KMS-11 (cell line): ENCODE measurements at regions not wholly inside any gene's neighbourhood (a gene's known extent, or its start where the extent isn't known, plus 50 kb on each side); places are given as distances from the start of the nearest gene placed in this dataset.

Experiments
- H2AFZ ChIP-seq: fragments of 200-600 bp; sonication (generic); 2 replicates; pipeline ENCODE4 v1.6.1; 2016; ENCODE audit warnings: antibody characterized with exemption, mixed run types, low read depth
- H3K27ac ChIP-seq: fragments of 200-600 bp; sonication (generic); 2 replicates; pipeline ENCODE4 v1.6.1; 2016; ENCODE audit warnings: mild to moderate bottlenecking, mixed run types
- H3K27me3 ChIP-seq: fragments of 200-600 bp; sonication (generic); 2 replicates; pipeline ENCODE4 v1.6.1; 2017; ENCODE audit warnings: mild to moderate bottlenecking, low read depth, mixed run types, moderate library complexity; ENCODE audit not compliant: insufficient read depth
- H3K36me3 ChIP-seq: fragments of 200-600 bp; sonication (generic); 2 replicates; pipeline ENCODE4 v1.6.1; 2017; ENCODE audit warnings: mild to moderate bottlenecking, mixed run types; ENCODE audit not compliant: insufficient read depth
- H3K4me1 ChIP-seq: fragments of 200-600 bp; sonication (generic); 2 replicates; pipeline ENCODE4 v1.6.1; 2016; ENCODE audit warnings: mild to moderate bottlenecking, low read depth, mixed run types; ENCODE audit not compliant: poor library complexity, severe bottlenecking
- H3K4me2 ChIP-seq: fragments of 200-600 bp; sonication (generic); 2 replicates; pipeline ENCODE4 v1.7.0; 2016; ENCODE audit warnings: mild to moderate bottlenecking, mixed run types
- H3K4me3 ChIP-seq: fragments of 200-600 bp; sonication (generic); IDR thresholded peaks from 2 replicates; pipeline ENCODE4 v1.6.1; 2017; ENCODE audit warnings: low read depth, low read length, mixed read lengths; ENCODE audit not compliant: insufficient read depth
- H3K79me2 ChIP-seq: fragments of 200-600 bp; sonication (generic); 2 replicates; pipeline ENCODE4 v1.6.1; 2016; ENCODE audit warnings: low read depth, mixed run types; ENCODE audit not compliant: insufficient read depth
- H3K9ac ChIP-seq: fragments of 200-600 bp; sonication (generic); 2 replicates; pipeline ENCODE4 v1.6.1; 2016; ENCODE audit warnings: mild to moderate bottlenecking, mixed run types
- H4K20me1 ChIP-seq: fragments of 200-600 bp; sonication (generic); 2 replicates; pipeline ENCODE4 v1.6.1; 2016; ENCODE audit warnings: mild to moderate bottlenecking, mixed run types; ENCODE audit not compliant: insufficient read depth
- TF ChIP-seq, protein P1 (sequence below): fragments of 200-600 bp; sonication (generic); conservative IDR thresholded peaks from 2 replicates; pipeline ENCODE4 v1.6.1; 2017; ENCODE audit warnings: low read depth, mild to moderate bottlenecking, antibody characterized with exemption, low read length, moderate library complexity, mixed read lengths

DNA sequence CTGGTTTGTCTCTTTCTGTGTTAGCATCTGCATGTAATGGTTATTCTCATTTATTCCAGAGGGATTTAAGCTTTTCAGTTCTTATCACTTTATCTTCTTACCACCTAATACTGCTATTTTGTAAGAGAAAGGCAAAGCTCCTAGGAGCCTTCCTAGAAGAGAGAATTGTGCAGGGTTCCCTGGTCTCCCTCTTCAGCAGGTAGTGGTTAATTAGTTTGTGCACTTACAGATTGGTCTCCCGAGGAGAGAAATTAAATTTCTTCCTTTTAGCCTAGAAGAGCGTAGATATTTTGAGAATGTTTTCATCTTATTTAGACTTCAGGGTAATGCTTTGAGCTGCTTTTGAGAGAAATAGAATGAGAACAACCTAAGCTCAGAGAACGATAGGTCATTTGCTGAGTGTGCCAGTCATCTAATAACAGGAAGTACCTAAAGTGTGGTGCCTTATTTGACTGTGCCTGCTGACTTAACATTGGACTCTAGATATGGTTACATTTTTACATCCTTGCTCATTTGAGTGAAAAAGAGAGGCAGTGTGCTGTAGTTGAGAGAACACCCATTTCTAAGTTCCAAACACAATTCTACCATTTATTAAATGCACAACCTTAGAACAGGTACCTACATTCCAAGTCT is 651.4 kb downstream of the STK39 start:
- Histone ChIP-seq H2AFZ (no peak overlapping the region), H3K4me2 (no peak overlapping the region), H3K79me2 (no peaks in the 10 kb centered on the region), H3K36me3 (no peaks in the 10 kb centered on the region), H3K4me3 (no peak overlapping the region), H3K9ac (no peak overlapping the region), H4K20me1 (no peaks in the 10 kb centered on the region), H3K4me1 (no peaks in the 10 kb centered on the region), H3K27ac (no peak overlapping the region), H3K27me3 (no peaks in the 10 kb centered on the region)
- TF ChIP-seq, protein P1, sequence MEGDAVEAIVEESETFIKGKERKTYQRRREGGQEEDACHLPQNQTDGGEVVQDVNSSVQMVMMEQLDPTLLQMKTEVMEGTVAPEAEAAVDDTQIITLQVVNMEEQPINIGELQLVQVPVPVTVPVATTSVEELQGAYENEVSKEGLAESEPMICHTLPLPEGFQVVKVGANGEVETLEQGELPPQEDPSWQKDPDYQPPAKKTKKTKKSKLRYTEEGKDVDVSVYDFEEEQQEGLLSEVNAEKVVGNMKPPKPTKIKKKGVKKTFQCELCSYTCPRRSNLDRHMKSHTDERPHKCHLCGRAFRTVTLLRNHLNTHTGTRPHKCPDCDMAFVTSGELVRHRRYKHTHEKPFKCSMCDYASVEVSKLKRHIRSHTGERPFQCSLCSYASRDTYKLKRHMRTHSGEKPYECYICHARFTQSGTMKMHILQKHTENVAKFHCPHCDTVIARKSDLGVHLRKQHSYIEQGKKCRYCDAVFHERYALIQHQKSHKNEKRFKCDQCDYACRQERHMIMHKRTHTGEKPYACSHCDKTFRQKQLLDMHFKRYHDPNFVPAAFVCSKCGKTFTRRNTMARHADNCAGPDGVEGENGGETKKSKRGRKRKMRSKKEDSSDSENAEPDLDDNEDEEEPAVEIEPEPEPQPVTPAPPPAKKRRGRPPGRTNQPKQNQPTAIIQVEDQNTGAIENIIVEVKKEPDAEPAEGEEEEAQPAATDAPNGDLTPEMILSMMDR = no peak

DNA sequence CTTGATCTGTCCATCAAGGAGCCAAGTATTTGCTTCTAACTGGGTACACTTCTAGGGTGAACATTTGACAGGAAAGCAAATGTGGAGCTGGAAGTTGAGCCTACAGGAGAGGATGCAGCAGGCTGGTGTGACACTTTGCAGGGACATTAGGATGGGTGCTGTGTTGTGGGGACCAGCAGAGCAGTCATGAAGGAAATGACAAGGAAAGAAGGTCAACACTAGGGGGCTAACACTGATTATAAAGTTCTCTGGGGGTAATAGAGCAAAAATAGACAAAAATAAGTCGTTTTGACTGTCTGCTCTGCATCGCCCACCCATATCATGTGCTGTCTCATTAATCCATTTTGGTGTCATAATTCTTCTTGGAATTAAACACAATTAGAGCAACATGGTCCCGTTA is 652.4 kb downstream of the STK39 start:
- TF ChIP-seq, protein P1 = no peak
- H3K4me3 ChIP-seq = no peak overlapping the region
- H3K27me3 ChIP-seq = no peaks in the 10 kb centered on the region
- H3K27ac ChIP-seq = no peak overlapping the region
- no peak overlapping the region for H3K9ac ChIP-seq
- H3K4me1 ChIP-seq = no peaks in the 10 kb centered on the region
- no peaks in the 10 kb centered on the region for H4K20me1 ChIP-seq
- no peak overlapping the region for H2AFZ ChIP-seq
- no peaks in the 10 kb centered on the region for H3K79me2 ChIP-seq
- H3K36me3 ChIP-seq = no peaks in the 10 kb centered on the region
- H3K4me2 ChIP-seq = no peak overlapping the region

DNA sequence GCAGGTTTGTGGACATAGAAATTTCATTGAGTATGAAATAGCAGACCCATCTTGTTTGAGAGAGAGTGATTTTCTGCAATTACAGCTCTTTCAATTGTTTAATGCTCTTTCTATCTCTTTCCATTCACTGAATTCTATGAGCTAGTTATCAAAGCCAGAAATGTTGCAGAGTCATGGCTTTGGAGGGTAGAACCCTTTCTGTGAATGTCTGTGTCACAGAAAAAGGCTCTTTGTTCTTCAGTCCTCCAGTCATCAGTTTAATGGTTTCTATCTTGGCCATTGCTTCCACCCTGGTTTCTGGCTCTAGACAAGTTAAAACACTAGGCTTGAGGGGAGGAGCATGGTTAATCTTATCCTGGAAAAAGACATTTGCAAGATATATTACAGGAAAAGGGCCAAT is 655.0 kb downstream of the STK39 start:
- Histone ChIP-seq H3K4me3 (no peak overlapping the region), H3K27ac (no peak overlapping the region)
- TF ChIP-seq, protein P1 = no peak

GRCh38 chr2:167582619-167583018 is 664.8 kb downstream of the STK39 start:
- H3K4me2 ChIP-seq = no peak overlapping the region
- H3K79me2 ChIP-seq = no peaks in the 10 kb centered on the region
- H3K36me3 ChIP-seq = no peaks in the 10 kb centered on the region
- no peak overlapping the region for H3K9ac ChIP-seq
- H3K27me3 ChIP-seq = no peaks in the 10 kb centered on the region
- H3K4me1 ChIP-seq = no peaks in the 10 kb centered on the region
- H4K20me1 ChIP-seq = no peaks in the 10 kb centered on the region
- no peak overlapping the region for H3K4me3 ChIP-seq
- H2AFZ ChIP-seq = no peak overlapping the region
- no peak overlapping the region for H3K27ac ChIP-seq
- TF ChIP-seq, protein P1 = no peak

More for the DNA sequence above, 655.0 kb downstream of the STK39 start:
- H3K27me3 ChIP-seq = no peaks in the 10 kb centered on the region
- no peaks in the 10 kb centered on the region for H4K20me1 ChIP-seq
- no peak overlapping the region for H3K4me2 ChIP-seq
- no peaks in the 10 kb centered on the region for H3K36me3 ChIP-seq
- no peak overlapping the region for H3K9ac ChIP-seq
- H3K4me1 ChIP-seq = no peaks in the 10 kb centered on the region
- no peak overlapping the region for H2AFZ ChIP-seq
- H3K79me2 ChIP-seq = no peaks in the 10 kb centered on the region
